GM23338 (cell line): ENCODE measurements at regions not wholly inside any gene's neighbourhood (a gene's known extent, or its start where the extent isn't known, plus 50 kb on each side); places are given as distances from the start of the nearest gene placed in this dataset.

Experiments used
- ATAC-seq: fragments of 200-7000 bp; cut with Tn5 transposase; 3 replicates; pipeline ENCODE4 v1.9.1; 2020
- DNase-seq: peaks from one replicate; pipeline ENCODE4 v3.0.0-alpha.2; 2015; ENCODE audit warnings: low spot score
- H2AFZ ChIP-seq: fragments of 200-600 bp; sonication (generic); 2 replicates; pipeline ENCODE4 v1.8.0; 2016; ENCODE audit warnings: antibody characterized with exemption, mild to moderate bottlenecking, moderate library complexity
- H3F3A ChIP-seq: fragments of 200-600 bp; sonication (generic); replicated peaks from 2 replicates; pipeline ENCODE4 v1.8.0; 2017; ENCODE audit warnings: antibody characterized with exemption, mixed run types, low read depth
- H3K27ac ChIP-seq: fragments of 200-600 bp; sonication (generic); 2 replicates; pipeline ENCODE4 v1.6.1; 2016; ENCODE audit warnings: low read depth
- H3K27me3 ChIP-seq: fragments of 200-600 bp; sonication (generic); 2 replicates; pipeline ENCODE4 v1.8.0; 2016; ENCODE audit warnings: mild to moderate bottlenecking, mixed run types, moderate library complexity; ENCODE audit not compliant: insufficient read depth
- H3K36me3 ChIP-seq: fragments of 200-600 bp; sonication (generic); 2 replicates; pipeline ENCODE4 v1.8.0; 2016; ENCODE audit warnings: mild to moderate bottlenecking; ENCODE audit not compliant: insufficient read depth
- H3K4me1 ChIP-seq: fragments of 200-600 bp; sonication (generic); 2 replicates; pipeline ENCODE4 v1.8.0; 2016; ENCODE audit warnings: mild to moderate bottlenecking, moderate library complexity; ENCODE audit not compliant: insufficient read depth
- H3K4me2 ChIP-seq: fragments of 200-600 bp; sonication (generic); 2 replicates; pipeline ENCODE4 v1.7.1; 2017; ENCODE audit warnings: mixed run types
- H3K4me3 ChIP-seq: fragments of 200-600 bp; sonication (generic); 2 replicates; pipeline ENCODE4 v1.6.1; 2016; ENCODE audit warnings: mixed run types
- H3K79me2 ChIP-seq: fragments of 200-600 bp; sonication (generic); replicated peaks from 2 replicates; pipeline ENCODE4 v1.8.0; 2017; ENCODE audit warnings: mild to moderate bottlenecking; ENCODE audit not compliant: insufficient read depth
- H3K9me2 ChIP-seq: fragments of 200-600 bp; sonication (generic); 2 replicates; pipeline ENCODE4 v1.8.0; 2017; ENCODE audit not compliant: insufficient read depth
- H4K20me1 ChIP-seq: fragments of 200-600 bp; sonication (generic); replicated peaks from 2 replicates; pipeline ENCODE4 v1.8.0; 2017; ENCODE audit warnings: mild to moderate bottlenecking; ENCODE audit not compliant: insufficient read depth
- H3K27ac Mint-ChIP-seq: 2 replicates; pipeline ENCODE4 v1.8.0; 2020; ENCODE audit warnings: inconsistent platforms, mild to moderate bottlenecking, moderate library complexity, mixed read lengths
- H3K27me3 Mint-ChIP-seq: 3 replicates; pipeline ENCODE4 v1.8.0; 2022; ENCODE audit warnings: low read depth, mild to moderate bottlenecking, moderate library complexity, mixed read lengths, inconsistent platforms; ENCODE audit not compliant: insufficient read depth, poor library complexity
- H3K36me3 Mint-ChIP-seq: 3 replicates; pipeline ENCODE4 v1.8.0; 2021; ENCODE audit warnings: low read depth, mild to moderate bottlenecking, inconsistent platforms, moderate library complexity, mixed read lengths
- H3K4me1 Mint-ChIP-seq: 3 replicates; pipeline ENCODE4 v1.8.0; 2020; ENCODE audit warnings: mild to moderate bottlenecking, inconsistent platforms, mixed read lengths
- H3K4me3 Mint-ChIP-seq: 3 replicates; pipeline ENCODE4 v1.8.0; 2021; ENCODE audit warnings: moderate library complexity, mild to moderate bottlenecking, inconsistent platforms, mixed read lengths
- H3K9me3 Mint-ChIP-seq: 3 replicates; pipeline ENCODE4 v1.8.0; 2020; ENCODE audit warnings: moderate library complexity, mild to moderate bottlenecking, inconsistent platforms, mixed read lengths
- CREB1 ChIP-seq: fragments of 250-450 bp; sonication (Bioruptor Pico); IDR thresholded peaks from 2 replicates; pipeline ENCODE4 v1.5.0; 2020; ENCODE audit warnings: low read depth, mild to moderate bottlenecking, moderate library complexity
- EZH2 ChIP-seq: fragments of 200-600 bp; sonication (generic); IDR thresholded peaks from one replicate; pipeline ENCODE4 v1.8.0; 2017; ENCODE audit warnings: antibody characterized with exemption, mild to moderate bottlenecking, low read depth; ENCODE audit not compliant: unreplicated experiment
- EZH2phosphoT487 ChIP-seq: fragments of 200-600 bp; sonication (generic); IDR thresholded peaks from one replicate; pipeline ENCODE4 v1.8.1; 2018; ENCODE audit warnings: antibody characterized with exemption; ENCODE audit not compliant: unreplicated experiment
- JUNB ChIP-seq: IDR thresholded peaks from one replicate; pipeline ENCODE4 v1.6.1; 2016; ENCODE audit warnings: antibody characterized with exemption; ENCODE audit not compliant: unreplicated experiment
- NANOG ChIP-seq: IDR thresholded peaks from 2 replicates; pipeline ENCODE4 v1.6.1; 2016; ENCODE audit warnings: antibody characterized with exemption, borderline replicate concordance
- POLR2AphosphoS5 ChIP-seq: IDR thresholded peaks from 2 replicates; pipeline ENCODE4 v1.6.1; 2016; ENCODE audit warnings: antibody characterized with exemption, low read depth
- STAT1 ChIP-seq: IDR thresholded peaks from one replicate; pipeline ENCODE4 v1.6.1; 2016; ENCODE audit warnings: antibody characterized with exemption; ENCODE audit not compliant: unreplicated experiment
- ZNF114 ChIP-seq: fragments of 250-450 bp; sonication (Bioruptor Pico); IDR thresholded peaks from 2 replicates; pipeline ENCODE4 v1.5.0; 2020; ENCODE audit warnings: mild to moderate bottlenecking, moderate library complexity
- ZNF331 ChIP-seq: fragments of 250-450 bp; sonication (Bioruptor Pico); IDR thresholded peaks from 2 replicates; pipeline ENCODE4 v1.5.0; 2020; ENCODE audit warnings: low read depth, mild to moderate bottlenecking, moderate library complexity
- TF ChIP-seq, protein P1 (sequence below): fragments of 250-450 bp; sonication (Bioruptor Pico); IDR thresholded peaks from 2 replicates; pipeline ENCODE4 v1.5.0; 2020; ENCODE audit warnings: mild to moderate bottlenecking, moderate library complexity
- TF ChIP-seq, protein P2 (sequence below): IDR thresholded peaks from one replicate; pipeline ENCODE4 v1.6.1; 2018; ENCODE audit warnings: antibody characterized with exemption; ENCODE audit not compliant: unreplicated experiment
- TF ChIP-seq, protein P3 (sequence below): IDR thresholded peaks from 2 replicates; pipeline ENCODE4 v1.6.1; 2016; ENCODE audit warnings: antibody characterized with exemption
- TF ChIP-seq, protein P4 (sequence below), 2 experiments: fragments of 200-600 bp in 1 of 2; sonication (generic) in 1 of 2; conservative IDR thresholded peaks; 2 replicates each; pipeline versions ENCODE4 v1.5.1 to v1.6.1; 2016 to 2017; ENCODE audit warnings: antibody characterized with exemption in 2 of 2, low read depth in 2 of 2, mild to moderate bottlenecking in 2 of 2, moderate library complexity in 1 of 2

- Histone ChIP-seq H3F3A (no peaks in the 10 kb centered on the region), H2AFZ (no peak overlapping the region), H3K27ac (no peak overlapping the region), H3K9me2 (no peaks in the 10 kb centered on the region), H3K79me2 (no peaks in the 10 kb centered on the region), H3K4me1 (no peaks in the 10 kb centered on the region), H3K4me2 (no peak overlapping the region), H4K20me1 (no peaks in the 10 kb centered on the region), H3K36me3 (no peaks in the 10 kb centered on the region), H3K4me3 (no peak overlapping the region), H3K27me3 (no peaks in the 10 kb centered on the region)
- H3K36me3 Mint-ChIP-seq, result no peaks in the 10 kb centered on the region
- no peak overlapping the region for H3K4me3 Mint-ChIP-seq
- no peaks in the 10 kb centered on the region for H3K4me1 Mint-ChIP-seq
- ATAC-seq (no peak), DNase-seq (no peak)
- TF ChIP-seq ZNF331 (CRISPR knock-in tag), result no peak
- no peak for TF ChIP-seq CREB1
- TF ChIP-seq, protein P1, sequence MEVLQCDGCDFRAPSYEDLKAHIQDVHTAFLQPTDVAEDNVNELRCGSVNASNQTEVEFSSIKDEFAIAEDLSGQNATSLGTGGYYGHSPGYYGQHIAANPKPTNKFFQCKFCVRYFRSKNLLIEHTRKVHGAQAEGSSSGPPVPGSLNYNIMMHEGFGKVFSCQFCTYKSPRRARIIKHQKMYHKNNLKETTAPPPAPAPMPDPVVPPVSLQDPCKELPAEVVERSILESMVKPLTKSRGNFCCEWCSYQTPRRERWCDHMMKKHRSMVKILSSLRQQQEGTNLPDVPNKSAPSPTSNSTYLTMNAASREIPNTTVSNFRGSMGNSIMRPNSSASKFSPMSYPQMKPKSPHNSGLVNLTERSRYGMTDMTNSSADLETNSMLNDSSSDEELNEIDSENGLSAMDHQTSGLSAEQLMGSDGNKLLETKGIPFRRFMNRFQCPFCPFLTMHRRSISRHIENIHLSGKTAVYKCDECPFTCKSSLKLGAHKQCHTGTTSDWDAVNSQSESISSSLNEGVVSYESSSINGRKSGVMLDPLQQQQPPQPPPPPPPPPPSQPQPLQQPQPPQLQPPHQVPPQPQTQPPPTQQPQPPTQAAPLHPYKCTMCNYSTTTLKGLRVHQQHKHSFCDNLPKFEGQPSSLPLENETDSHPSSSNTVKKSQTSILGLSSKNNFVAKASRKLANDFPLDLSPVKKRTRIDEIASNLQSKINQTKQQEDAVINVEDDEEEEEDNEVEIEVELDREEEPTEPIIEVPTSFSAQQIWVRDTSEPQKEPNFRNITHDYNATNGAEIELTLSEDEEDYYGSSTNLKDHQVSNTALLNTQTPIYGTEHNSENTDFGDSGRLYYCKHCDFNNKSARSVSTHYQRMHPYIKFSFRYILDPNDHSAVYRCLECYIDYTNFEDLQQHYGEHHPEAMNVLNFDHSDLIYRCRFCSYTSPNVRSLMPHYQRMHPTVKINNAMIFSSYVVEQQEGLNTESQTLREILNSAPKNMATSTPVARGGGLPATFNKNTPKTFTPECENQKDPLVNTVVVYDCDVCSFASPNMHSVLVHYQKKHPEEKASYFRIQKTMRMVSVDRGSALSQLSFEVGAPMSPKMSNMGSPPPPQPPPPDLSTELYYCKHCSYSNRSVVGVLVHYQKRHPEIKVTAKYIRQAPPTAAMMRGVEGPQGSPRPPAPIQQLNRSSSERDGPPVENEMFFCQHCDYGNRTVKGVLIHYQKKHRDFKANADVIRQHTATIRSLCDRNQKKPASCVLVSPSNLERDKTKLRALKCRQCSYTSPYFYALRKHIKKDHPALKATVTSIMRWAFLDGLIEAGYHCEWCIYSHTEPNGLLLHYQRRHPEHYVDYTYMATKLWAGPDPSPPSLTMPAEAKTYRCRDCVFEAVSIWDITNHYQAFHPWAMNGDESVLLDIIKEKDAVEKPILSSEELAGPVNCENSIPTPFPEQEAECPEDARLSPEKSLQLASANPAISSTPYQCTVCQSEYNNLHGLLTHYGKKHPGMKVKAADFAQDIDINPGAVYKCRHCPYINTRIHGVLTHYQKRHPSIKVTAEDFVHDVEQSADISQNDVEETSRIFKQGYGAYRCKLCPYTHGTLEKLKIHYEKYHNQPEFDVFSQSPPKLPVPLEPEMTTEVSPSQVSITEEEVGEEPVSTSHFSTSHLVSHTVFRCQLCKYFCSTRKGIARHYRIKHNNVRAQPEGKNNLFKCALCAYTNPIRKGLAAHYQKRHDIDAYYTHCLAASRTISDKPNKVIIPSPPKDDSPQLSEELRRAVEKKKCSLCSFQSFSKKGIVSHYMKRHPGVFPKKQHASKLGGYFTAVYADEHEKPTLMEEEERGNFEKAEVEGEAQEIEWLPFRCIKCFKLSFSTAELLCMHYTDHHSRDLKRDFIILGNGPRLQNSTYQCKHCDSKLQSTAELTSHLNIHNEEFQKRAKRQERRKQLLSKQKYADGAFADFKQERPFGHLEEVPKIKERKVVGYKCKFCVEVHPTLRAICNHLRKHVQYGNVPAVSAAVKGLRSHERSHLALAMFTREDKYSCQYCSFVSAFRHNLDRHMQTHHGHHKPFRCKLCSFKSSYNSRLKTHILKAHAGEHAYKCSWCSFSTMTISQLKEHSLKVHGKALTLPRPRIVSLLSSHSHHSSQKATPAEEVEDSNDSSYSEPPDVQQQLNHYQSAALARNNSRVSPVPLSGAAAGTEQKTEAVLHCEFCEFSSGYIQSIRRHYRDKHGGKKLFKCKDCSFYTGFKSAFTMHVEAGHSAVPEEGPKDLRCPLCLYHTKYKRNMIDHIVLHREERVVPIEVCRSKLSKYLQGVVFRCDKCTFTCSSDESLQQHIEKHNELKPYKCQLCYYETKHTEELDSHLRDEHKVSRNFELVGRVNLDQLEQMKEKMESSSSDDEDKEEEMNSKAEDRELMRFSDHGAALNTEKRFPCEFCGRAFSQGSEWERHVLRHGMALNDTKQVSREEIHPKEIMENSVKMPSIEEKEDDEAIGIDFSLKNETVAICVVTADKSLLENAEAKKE (CRISPR knock-in tag), result no peak
- TF ChIP-seq NANOG, result no peak
- no peak for TF ChIP-seq EZH2
- TF ChIP-seq JUNB, result no peak
- no peak for TF ChIP-seq STAT1
- TF ChIP-seq, protein P2, sequence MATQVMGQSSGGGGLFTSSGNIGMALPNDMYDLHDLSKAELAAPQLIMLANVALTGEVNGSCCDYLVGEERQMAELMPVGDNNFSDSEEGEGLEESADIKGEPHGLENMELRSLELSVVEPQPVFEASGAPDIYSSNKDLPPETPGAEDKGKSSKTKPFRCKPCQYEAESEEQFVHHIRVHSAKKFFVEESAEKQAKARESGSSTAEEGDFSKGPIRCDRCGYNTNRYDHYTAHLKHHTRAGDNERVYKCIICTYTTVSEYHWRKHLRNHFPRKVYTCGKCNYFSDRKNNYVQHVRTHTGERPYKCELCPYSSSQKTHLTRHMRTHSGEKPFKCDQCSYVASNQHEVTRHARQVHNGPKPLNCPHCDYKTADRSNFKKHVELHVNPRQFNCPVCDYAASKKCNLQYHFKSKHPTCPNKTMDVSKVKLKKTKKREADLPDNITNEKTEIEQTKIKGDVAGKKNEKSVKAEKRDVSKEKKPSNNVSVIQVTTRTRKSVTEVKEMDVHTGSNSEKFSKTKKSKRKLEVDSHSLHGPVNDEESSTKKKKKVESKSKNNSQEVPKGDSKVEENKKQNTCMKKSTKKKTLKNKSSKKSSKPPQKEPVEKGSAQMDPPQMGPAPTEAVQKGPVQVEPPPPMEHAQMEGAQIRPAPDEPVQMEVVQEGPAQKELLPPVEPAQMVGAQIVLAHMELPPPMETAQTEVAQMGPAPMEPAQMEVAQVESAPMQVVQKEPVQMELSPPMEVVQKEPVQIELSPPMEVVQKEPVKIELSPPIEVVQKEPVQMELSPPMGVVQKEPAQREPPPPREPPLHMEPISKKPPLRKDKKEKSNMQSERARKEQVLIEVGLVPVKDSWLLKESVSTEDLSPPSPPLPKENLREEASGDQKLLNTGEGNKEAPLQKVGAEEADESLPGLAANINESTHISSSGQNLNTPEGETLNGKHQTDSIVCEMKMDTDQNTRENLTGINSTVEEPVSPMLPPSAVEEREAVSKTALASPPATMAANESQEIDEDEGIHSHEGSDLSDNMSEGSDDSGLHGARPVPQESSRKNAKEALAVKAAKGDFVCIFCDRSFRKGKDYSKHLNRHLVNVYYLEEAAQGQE, result no peak
- TF ChIP-seq POLR2AphosphoS5, result no peak
- TF ChIP-seq EZH2phosphoT487, result no peak
- TF ChIP-seq ZNF114, result no peak
- TF ChIP-seq, protein P3, sequence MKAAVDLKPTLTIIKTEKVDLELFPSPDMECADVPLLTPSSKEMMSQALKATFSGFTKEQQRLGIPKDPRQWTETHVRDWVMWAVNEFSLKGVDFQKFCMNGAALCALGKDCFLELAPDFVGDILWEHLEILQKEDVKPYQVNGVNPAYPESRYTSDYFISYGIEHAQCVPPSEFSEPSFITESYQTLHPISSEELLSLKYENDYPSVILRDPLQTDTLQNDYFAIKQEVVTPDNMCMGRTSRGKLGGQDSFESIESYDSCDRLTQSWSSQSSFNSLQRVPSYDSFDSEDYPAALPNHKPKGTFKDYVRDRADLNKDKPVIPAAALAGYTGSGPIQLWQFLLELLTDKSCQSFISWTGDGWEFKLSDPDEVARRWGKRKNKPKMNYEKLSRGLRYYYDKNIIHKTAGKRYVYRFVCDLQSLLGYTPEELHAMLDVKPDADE, result no peak
- TF ChIP-seq, protein P4, sequence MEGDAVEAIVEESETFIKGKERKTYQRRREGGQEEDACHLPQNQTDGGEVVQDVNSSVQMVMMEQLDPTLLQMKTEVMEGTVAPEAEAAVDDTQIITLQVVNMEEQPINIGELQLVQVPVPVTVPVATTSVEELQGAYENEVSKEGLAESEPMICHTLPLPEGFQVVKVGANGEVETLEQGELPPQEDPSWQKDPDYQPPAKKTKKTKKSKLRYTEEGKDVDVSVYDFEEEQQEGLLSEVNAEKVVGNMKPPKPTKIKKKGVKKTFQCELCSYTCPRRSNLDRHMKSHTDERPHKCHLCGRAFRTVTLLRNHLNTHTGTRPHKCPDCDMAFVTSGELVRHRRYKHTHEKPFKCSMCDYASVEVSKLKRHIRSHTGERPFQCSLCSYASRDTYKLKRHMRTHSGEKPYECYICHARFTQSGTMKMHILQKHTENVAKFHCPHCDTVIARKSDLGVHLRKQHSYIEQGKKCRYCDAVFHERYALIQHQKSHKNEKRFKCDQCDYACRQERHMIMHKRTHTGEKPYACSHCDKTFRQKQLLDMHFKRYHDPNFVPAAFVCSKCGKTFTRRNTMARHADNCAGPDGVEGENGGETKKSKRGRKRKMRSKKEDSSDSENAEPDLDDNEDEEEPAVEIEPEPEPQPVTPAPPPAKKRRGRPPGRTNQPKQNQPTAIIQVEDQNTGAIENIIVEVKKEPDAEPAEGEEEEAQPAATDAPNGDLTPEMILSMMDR (conservative IDR thresholded peaks at IDR 0.05; ENCODE audit: low read depth in 2 of 2), result no peak
- no peaks in the 10 kb centered on the region for H3K9me3 Mint-ChIP-seq
- H3K27ac Mint-ChIP-seq, result no peak overlapping the region
- peaks cover 2% of the 10 kb centered on the region for H3K27me3 Mint-ChIP-seq
Observed at GRCh38 chr5:158524070-158524469, 575.6 kb downstream of the EBF1 start.
